Prostate gland (tissue), 2 donors: ENCODE measurements at regions not wholly inside any gene's neighbourhood (a gene's known extent, or its start where the extent isn't known, plus 50 kb on each side); places are given as distances from the start of the nearest gene placed in this dataset.

Experiments
- CTCF ChIP-seq, 4 experiments: fragments of 200-600 bp in 2 of 4; fragments of 450-650 bp in 2 of 4; sonication (generic) in 2 of 4; IDR thresholded peaks; 1 replicate in 3 of 4; 2 replicates in 1 of 4; pipeline ENCODE4 v1.5.1; 2016 to 2019; ENCODE audit warnings: antibody characterized with exemption in 4 of 4, mild to moderate bottlenecking in 2 of 4, moderate library complexity in 2 of 4
- POLR2AphosphoS5 ChIP-seq: sonication (generic); formaldehyde crosslinking; IDR thresholded peaks from one replicate; pipeline ENCODE4 v1.6.1; 2017; ENCODE audit warnings: antibody characterized with exemption

GRCh38 chrX:45850775-45851433 lies 650.2 kb upstream of the DIPK2B start:
- TF ChIP-seq CTCF (IDR thresholded peaks at IDR 0.05) (no peak), POLR2AphosphoS5 (no peak)
